H9 (cell line): ENCODE measurements at regions not wholly inside any gene's neighbourhood (a gene's known extent, or its start where the extent isn't known, plus 50 kb on each side); places are given as distances from the start of the nearest gene placed in this dataset.

ENCODE experiments used
- DNase-seq: peaks from one replicate; pipeline ENCODE4 v3.0.0-alpha.2; 2017
- H2AFZ ChIP-seq: one replicate; pipeline ENCODE4 v1.6.1; 2013; ENCODE audit warnings: mild to moderate bottlenecking, low read length, control low read depth, moderate library complexity
- H2AK5ac ChIP-seq: 2 replicates; pipeline ENCODE4 v1.6.1; 2013; ENCODE audit warnings: low read length, control low read depth, mixed read lengths; ENCODE audit not compliant: insufficient read length
- H2BK120ac ChIP-seq: one replicate; pipeline ENCODE4 v1.6.1; 2013; ENCODE audit warnings: low read depth, mild to moderate bottlenecking, low read length, control low read depth, inconsistent platforms; ENCODE audit not compliant: poor library complexity, severe bottlenecking
- H2BK12ac ChIP-seq: 2 replicates; pipeline ENCODE4 v1.6.1; 2013; ENCODE audit warnings: low read length, control low read depth, mixed read lengths, low read depth; ENCODE audit not compliant: insufficient read length
- H2BK15ac ChIP-seq: 2 replicates; pipeline ENCODE4 v1.6.1; 2013; ENCODE audit warnings: low read depth, low read length, control low read depth
- H2BK20ac ChIP-seq: one replicate; pipeline ENCODE4 v1.6.1; 2013; ENCODE audit warnings: low read depth, mild to moderate bottlenecking, low read length, control low read depth, inconsistent platforms; ENCODE audit not compliant: poor library complexity, severe bottlenecking
- H2BK5ac ChIP-seq: 2 replicates; pipeline ENCODE4 v1.6.1; 2013; ENCODE audit warnings: low read length, control low read depth, mixed read lengths; ENCODE audit not compliant: insufficient read length
- H3K14ac ChIP-seq: 2 replicates; pipeline ENCODE4 v1.6.1; 2013; ENCODE audit warnings: low read length, control low read depth; ENCODE audit not compliant: insufficient read depth
- H3K18ac ChIP-seq: 2 replicates; pipeline ENCODE4 v1.6.1; 2013; ENCODE audit warnings: low read depth, mild to moderate bottlenecking, mixed read lengths, low read length, control low read depth; ENCODE audit not compliant: insufficient read length
- H3K23ac ChIP-seq: 2 replicates; pipeline ENCODE4 v1.6.1; 2013; ENCODE audit warnings: low read length, control low read depth, mixed read lengths, low read depth; ENCODE audit not compliant: insufficient read length
- H3K23me2 ChIP-seq: 2 replicates; pipeline ENCODE4 v1.6.1; 2013; ENCODE audit warnings: low read depth, mild to moderate bottlenecking, mixed read lengths, low read length, control low read depth; ENCODE audit not compliant: insufficient read length, poor library complexity, severe bottlenecking
- H3K27ac ChIP-seq: 2 replicates; pipeline ENCODE4 v1.5.1; 2013; ENCODE audit warnings: low read length, control low read depth, mixed read lengths, low read depth; ENCODE audit not compliant: insufficient read length
- H3K27me3 ChIP-seq: 2 replicates; pipeline ENCODE4 v1.6.1; 2013; ENCODE audit warnings: low read length, control low read depth, inconsistent platforms; ENCODE audit not compliant: insufficient read depth
- H3K4ac ChIP-seq: 2 replicates; pipeline ENCODE4 v1.6.1; 2013; ENCODE audit warnings: low read depth, mild to moderate bottlenecking, control low read depth, inconsistent platforms, low read length, moderate library complexity
- H3K4me1 ChIP-seq: 2 replicates; pipeline ENCODE4 v1.6.1; 2013; ENCODE audit warnings: low read length, control low read depth, inconsistent platforms; ENCODE audit not compliant: insufficient read depth
- H3K4me2 ChIP-seq: 2 replicates; pipeline ENCODE4 v1.6.1; 2013; ENCODE audit warnings: low read length, control low read depth, mixed read lengths; ENCODE audit not compliant: insufficient read length, insufficient read depth
- H3K56ac ChIP-seq: 2 replicates; pipeline ENCODE4 v1.6.1; 2013; ENCODE audit warnings: low read depth, mild to moderate bottlenecking, mixed read lengths, low read length, control low read depth; ENCODE audit not compliant: insufficient read length
- H3K79me1 ChIP-seq: 2 replicates; pipeline ENCODE4 v1.6.1; 2013; ENCODE audit warnings: low read depth, mild to moderate bottlenecking, moderate library complexity, low read length, control low read depth, inconsistent platforms; ENCODE audit not compliant: insufficient read depth, poor library complexity, severe bottlenecking
- H3K79me2 ChIP-seq: 2 replicates; pipeline ENCODE4 v1.6.1; 2013; ENCODE audit warnings: low read length, control low read depth, inconsistent platforms; ENCODE audit not compliant: insufficient read depth
- H3K9ac ChIP-seq: 2 replicates; pipeline ENCODE4 v1.6.1; 2013; ENCODE audit warnings: low read length, control low read depth, mixed read lengths; ENCODE audit not compliant: insufficient read length; ENCODE audit errors: extremely low read depth
- H3K9me3 ChIP-seq: one replicate; pipeline ENCODE4 v1.6.1; 2013; ENCODE audit warnings: low read depth, low read length, inconsistent platforms; ENCODE audit not compliant: control insufficient read depth
- H3T11ph ChIP-seq: one replicate; pipeline ENCODE4 v1.6.1; 2013; ENCODE audit warnings: mild to moderate bottlenecking, low read length, control low read depth, inconsistent platforms
- H4K20me1 ChIP-seq: one replicate; pipeline ENCODE4 v1.6.1; 2013; ENCODE audit not compliant: control insufficient read depth, insufficient read length, insufficient read depth
- H4K5ac ChIP-seq: 2 replicates; pipeline ENCODE4 v1.6.1; 2013; ENCODE audit warnings: low read depth, mild to moderate bottlenecking, mixed read lengths, low read length, control low read depth; ENCODE audit not compliant: insufficient read length
- H4K8ac ChIP-seq: replicated peaks from 2 replicates; pipeline ENCODE4 v1.6.1; 2013; ENCODE audit warnings: low read length, control low read depth, mixed read lengths, low read depth; ENCODE audit not compliant: insufficient read length
- H4K91ac ChIP-seq: 2 replicates; pipeline ENCODE4 v1.6.1; 2013; ENCODE audit warnings: low read depth, mild to moderate bottlenecking, moderate library complexity, mixed read lengths, low read length, control low read depth; ENCODE audit not compliant: insufficient read length
- H3K27ac Mint-ChIP-seq, 3 experiments: 2 replicates in 2 of 3; 3 replicates in 1 of 3; pipeline ENCODE4 v1.8.0; 2020 to 2021; ENCODE audit warnings: mixed read lengths in 3 of 3, mild to moderate bottlenecking in 1 of 3, moderate library complexity in 1 of 3
- H3K27me3 Mint-ChIP-seq: 2 replicates; pipeline ENCODE4 v1.8.0; 2021; ENCODE audit warnings: low read depth, mild to moderate bottlenecking, moderate library complexity, mixed read lengths
- H3K36me3 Mint-ChIP-seq, 3 experiments: 2 replicates in 2 of 3; 3 replicates in 1 of 3; pipeline ENCODE4 v1.8.0; 2020 to 2021; ENCODE audit warnings: low read depth in 3 of 3, mixed read lengths in 3 of 3; ENCODE audit not compliant: insufficient read depth in 1 of 3
- H3K4me1 Mint-ChIP-seq, 2 experiments: 2 replicates each; pipeline ENCODE4 v1.8.0; 2020; ENCODE audit warnings: mixed read lengths in 2 of 2
- H3K4me3 Mint-ChIP-seq, 2 experiments: 2 replicates in 1 of 2; 3 replicates in 1 of 2; pipeline ENCODE4 v1.8.0; 2020 to 2021; ENCODE audit warnings: mild to moderate bottlenecking in 2 of 2, mixed read lengths in 2 of 2, moderate library complexity in 1 of 2
- H3K9me3 Mint-ChIP-seq, 2 experiments: 2 replicates in 1 of 2; 3 replicates in 1 of 2; pipeline ENCODE4 v1.8.0; 2020; ENCODE audit warnings: mild to moderate bottlenecking in 2 of 2, mixed read lengths in 2 of 2, moderate library complexity in 1 of 2
- CTCF ChIP-seq: fragments of 200-600 bp; sonication (generic); conservative IDR thresholded peaks from 3 replicates; pipeline ENCODE4 v1.8.0; 2021; ENCODE audit warnings: antibody characterized with exemption, mild to moderate bottlenecking
- WGBS: extraction: QIAGEN DNeasy Blood & Tissue Kit; methylation state at CpG from one replicate; pipeline ENCODE4 v1.1.7; 2013; ENCODE audit warnings: missing lambda C conversion rate, low lambda C conversion rate, mixed read lengths; ENCODE audit not compliant: insufficient read length; ENCODE audit errors: extremely low coverage; 5-methylcytosine and 5-hydroxymethylcytosine counted together

- H4K20me1 ChIP-seq = no peaks in the 10 kb centered on the region
- H3K18ac ChIP-seq = no peak overlapping the region
- no peaks in the 10 kb centered on the region; the same call in 1 of the 2 replicates for H3K27me3 ChIP-seq
- no peak overlapping the region for H3K4ac ChIP-seq
- no peaks in the 10 kb centered on the region for H3K9me3 Mint-ChIP-seq
- DNase-seq = no peak
- no peaks in the 10 kb centered on the region for H3K9me3 ChIP-seq
- WGBS = no CpG with 5 or more reads among the region's 3 CpGs
- no peak overlapping the region for H2BK15ac ChIP-seq
- no peak overlapping the region for H3K4me2 ChIP-seq
- H3K79me1 ChIP-seq = no peaks in the 10 kb centered on the region
- no peak overlapping the region for H4K8ac ChIP-seq
- H4K91ac ChIP-seq = no peak overlapping the region
- H2BK12ac ChIP-seq = no peak overlapping the region
- H3K36me3 Mint-ChIP-seq = peaks cover 1 to 8% (median 2%) of the 10 kb centered on the region in 3 experiments; a peak in 4 of 7 replicates
- H3K27me3 Mint-ChIP-seq = peaks cover 34% of the 10 kb centered on the region
- H2BK120ac ChIP-seq = no peak overlapping the region
- no peak overlapping the region for H3K56ac ChIP-seq
- H2BK20ac ChIP-seq = no peak overlapping the region
- no peak overlapping the region for H3K27ac Mint-ChIP-seq
- H3K14ac ChIP-seq = no peak overlapping the region
- no peak overlapping the region for H2BK5ac ChIP-seq
- H3K23me2 ChIP-seq = no peaks in the 10 kb centered on the region
- H3T11ph ChIP-seq = no peak overlapping the region
- no peak overlapping the region for H4K5ac ChIP-seq
- H2AK5ac ChIP-seq = no peak overlapping the region
- no peak for TF ChIP-seq CTCF
- H3K23ac ChIP-seq = no peak overlapping the region
- H3K4me3 Mint-ChIP-seq = no peak overlapping the region
- H3K79me2 ChIP-seq = no peaks in the 10 kb centered on the region
- no peak overlapping the region for H2AFZ ChIP-seq
- H3K27ac ChIP-seq = no peak overlapping the region
- H3K4me1 ChIP-seq = no peaks in the 10 kb centered on the region
- H3K4me1 Mint-ChIP-seq = peaks cover 14% of the 10 kb centered on the region in 2 experiments
- no peak overlapping the region for H3K9ac ChIP-seq
Observed at GRCh38 chr5:127231118-127231517, 59.5 kb upstream of the MEGF10 start.
